ENCODE measurements at regions not wholly inside any gene's neighbourhood (a gene's known extent, or its start where the extent isn't known, plus 50 kb on each side); places are given as distances from the start of the nearest gene placed in this dataset.

- TF ChIP-seq GTF2F1 (IDR thresholded peaks at IDR 0.05; ENCODE audit: borderline replicate concordance, low read depth, low read length) (no peak), RBBP5 (IDR thresholded peaks at IDR 0.05; ENCODE audit: borderline replicate concordance, low read depth, low read length) (no peak), E2F6 (IDR thresholded peaks at IDR 0.05) (no peak), GABPA (IDR thresholded peaks at IDR 0.05; ENCODE audit: borderline replicate concordance, insufficient read depth, low read length) (no peak), POLR2A (IDR thresholded peaks at IDR 0.05; ENCODE audit: control extremely low read depth in 1 of 2, low read depth in 2 of 2, low read length in 2 of 2) (no peak), TBP (IDR thresholded peaks at IDR 0.05; ENCODE audit: low read depth, low read length) (no peak), SRF (IDR thresholded peaks at IDR 0.05; ENCODE audit: low read depth, low read length) (no peak)
These were observed 379.8 kb downstream of the TSN start (continued) for GRCh38 chr2:122135021-122135937.
